Osteoblast (primary cell): ENCODE measurements at regions not wholly inside any gene's neighbourhood (a gene's known extent, or its start where the extent isn't known, plus 50 kb on each side); places are given as distances from the start of the nearest gene placed in this dataset.

Experiments
- DNase-seq: peaks from one replicate; pipeline ENCODE4 v3.0.0; 2011; ENCODE audit warnings: low spot score, mixed read lengths; ENCODE audit not compliant: insufficient read length; ENCODE audit errors: missing footprints
- H2AFZ ChIP-seq: 2 replicates; pipeline ENCODE4 v1.6.0; 2011; ENCODE audit warnings: mild to moderate bottlenecking, low read length
- H3K27ac ChIP-seq: 2 replicates; pipeline ENCODE4 v1.5.1; 2011; ENCODE audit warnings: mild to moderate bottlenecking, low read depth, low read length, moderate library complexity
- H3K27me3 ChIP-seq: 2 replicates; pipeline ENCODE4 v1.6.0; 2012; ENCODE audit warnings: mild to moderate bottlenecking, control low read depth, inconsistent platforms, low read length, moderate library complexity; ENCODE audit not compliant: insufficient read depth
- H3K36me3 ChIP-seq: 2 replicates; pipeline ENCODE4 v1.5.1; 2011; ENCODE audit warnings: mild to moderate bottlenecking, low read length, control low read depth, moderate library complexity; ENCODE audit not compliant: insufficient read depth
- H3K4me1 ChIP-seq: 2 replicates; pipeline ENCODE4 v1.5.1; 2011; ENCODE audit warnings: mild to moderate bottlenecking, low read length, control low read depth, moderate library complexity; ENCODE audit not compliant: insufficient read depth
- H3K4me2 ChIP-seq: 2 replicates; pipeline ENCODE4 v1.6.0; 2011; ENCODE audit warnings: mild to moderate bottlenecking, low read length; ENCODE audit not compliant: insufficient read depth
- H3K4me3 ChIP-seq: fragments of 200-600 bp; sonication (generic); 3 replicates; pipeline ENCODE4 v1.5.1; 2012; ENCODE audit warnings: mild to moderate bottlenecking, low read length, inconsistent platforms; ENCODE audit not compliant: insufficient read depth
- H3K79me2 ChIP-seq: 2 replicates; pipeline ENCODE4 v1.6.0; 2012; ENCODE audit warnings: mild to moderate bottlenecking, low read length, control low read depth, inconsistent platforms; ENCODE audit not compliant: insufficient read depth
- H3K9me3 ChIP-seq: 2 replicates; pipeline ENCODE4 v1.5.1; 2011; ENCODE audit warnings: low read depth, low read length, control low read depth
- H4K20me1 ChIP-seq: 2 replicates; pipeline ENCODE4 v1.6.0; 2012; ENCODE audit warnings: mild to moderate bottlenecking, low read length, control low read depth; ENCODE audit not compliant: insufficient read depth
- TF ChIP-seq, protein P1 (sequence below): IDR thresholded peaks from 2 replicates; pipeline ENCODE4 v1.5.1; 2011; ENCODE audit warnings: mild to moderate bottlenecking, low read depth, low read length, moderate library complexity; ENCODE audit errors: extremely low read depth

DNA sequence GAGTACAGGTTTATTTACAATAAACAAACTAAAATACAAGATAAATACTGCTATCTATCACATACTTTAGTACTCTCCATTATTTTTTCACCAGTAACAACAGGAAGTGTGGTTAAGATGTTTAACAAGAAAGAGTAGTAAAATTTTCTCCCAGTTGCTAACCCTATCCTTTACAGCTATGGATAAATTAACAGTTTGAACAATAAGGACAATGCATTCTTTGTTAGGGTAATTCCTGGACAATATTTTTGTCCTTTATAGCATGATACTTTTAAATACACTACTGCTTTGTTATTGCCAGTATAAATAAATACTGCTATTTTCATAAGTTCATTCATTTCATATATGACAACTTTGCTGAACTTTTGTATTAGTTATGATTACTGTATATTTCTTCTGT lies 630.2 kb upstream of the ATXN8OS start:
- no peaks in the 10 kb centered on the region for H3K27me3 ChIP-seq
- H3K4me3 ChIP-seq, result no peak overlapping the region
- no peaks in the 10 kb centered on the region for H3K9me3 ChIP-seq
- no peaks in the 10 kb centered on the region for H3K36me3 ChIP-seq
- no peaks in the 10 kb centered on the region for H4K20me1 ChIP-seq
- no peak for DNase-seq
- no peak overlapping the region for H3K4me2 ChIP-seq
- H3K79me2 ChIP-seq, result no peaks in the 10 kb centered on the region
- no peak overlapping the region for H2AFZ ChIP-seq
- no peaks in the 10 kb centered on the region for H3K4me1 ChIP-seq
- no peak overlapping the region for H3K27ac ChIP-seq
- TF ChIP-seq, protein P1, sequence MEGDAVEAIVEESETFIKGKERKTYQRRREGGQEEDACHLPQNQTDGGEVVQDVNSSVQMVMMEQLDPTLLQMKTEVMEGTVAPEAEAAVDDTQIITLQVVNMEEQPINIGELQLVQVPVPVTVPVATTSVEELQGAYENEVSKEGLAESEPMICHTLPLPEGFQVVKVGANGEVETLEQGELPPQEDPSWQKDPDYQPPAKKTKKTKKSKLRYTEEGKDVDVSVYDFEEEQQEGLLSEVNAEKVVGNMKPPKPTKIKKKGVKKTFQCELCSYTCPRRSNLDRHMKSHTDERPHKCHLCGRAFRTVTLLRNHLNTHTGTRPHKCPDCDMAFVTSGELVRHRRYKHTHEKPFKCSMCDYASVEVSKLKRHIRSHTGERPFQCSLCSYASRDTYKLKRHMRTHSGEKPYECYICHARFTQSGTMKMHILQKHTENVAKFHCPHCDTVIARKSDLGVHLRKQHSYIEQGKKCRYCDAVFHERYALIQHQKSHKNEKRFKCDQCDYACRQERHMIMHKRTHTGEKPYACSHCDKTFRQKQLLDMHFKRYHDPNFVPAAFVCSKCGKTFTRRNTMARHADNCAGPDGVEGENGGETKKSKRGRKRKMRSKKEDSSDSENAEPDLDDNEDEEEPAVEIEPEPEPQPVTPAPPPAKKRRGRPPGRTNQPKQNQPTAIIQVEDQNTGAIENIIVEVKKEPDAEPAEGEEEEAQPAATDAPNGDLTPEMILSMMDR, result no peak

- Histone ChIP-seq H3K36me3 (no peaks in the 10 kb centered on the region), H3K79me2 (no peaks in the 10 kb centered on the region), H2AFZ (no peak overlapping the region), H3K4me1 (no peaks in the 10 kb centered on the region), H4K20me1 (no peaks in the 10 kb centered on the region), H3K27ac (no peak overlapping the region), H3K4me2 (no peak overlapping the region), H3K27me3 (no peaks in the 10 kb centered on the region), H3K9me3 (no peaks in the 10 kb centered on the region), H3K4me3 (no peak overlapping the region)
- DNase-seq, result no peak
- TF ChIP-seq, protein P1, result no peak
Observed at GRCh38 chr13:69474011-69474685, 633.5 kb upstream of the ATXN8OS start.

DNA sequence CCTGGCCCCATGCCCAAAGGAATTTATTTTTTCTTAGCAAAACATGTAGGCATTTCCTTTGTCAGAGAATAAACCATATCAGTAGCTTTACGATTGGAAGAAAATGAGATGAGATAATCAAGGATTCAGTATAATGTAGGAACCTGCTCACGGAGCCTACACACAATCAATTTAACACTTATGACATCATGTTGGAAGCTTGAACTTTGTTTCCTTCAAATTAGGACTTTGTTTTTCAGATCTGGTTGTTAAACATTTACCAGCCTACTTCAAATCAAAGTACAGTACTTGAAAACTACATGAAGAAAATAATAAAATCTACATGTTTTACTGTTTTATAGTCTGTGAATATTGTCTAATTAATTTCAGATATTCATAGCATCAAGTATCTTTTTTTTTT lies 639.0 kb upstream of the ATXN8OS start:
- H2AFZ ChIP-seq, result no peak overlapping the region
- H3K27ac ChIP-seq, result no peak overlapping the region
- TF ChIP-seq, protein P1, result no peak
- no peak overlapping the region for H3K4me3 ChIP-seq
- no peaks in the 10 kb centered on the region for H4K20me1 ChIP-seq
- DNase-seq, result no peak
- H3K4me1 ChIP-seq, result no peaks in the 10 kb centered on the region
- H3K36me3 ChIP-seq, result no peaks in the 10 kb centered on the region
- no peaks in the 10 kb centered on the region for H3K27me3 ChIP-seq
- no peaks in the 10 kb centered on the region for H3K79me2 ChIP-seq
- H3K9me3 ChIP-seq, result no peaks in the 10 kb centered on the region
- no peak overlapping the region for H3K4me2 ChIP-seq

DNA sequence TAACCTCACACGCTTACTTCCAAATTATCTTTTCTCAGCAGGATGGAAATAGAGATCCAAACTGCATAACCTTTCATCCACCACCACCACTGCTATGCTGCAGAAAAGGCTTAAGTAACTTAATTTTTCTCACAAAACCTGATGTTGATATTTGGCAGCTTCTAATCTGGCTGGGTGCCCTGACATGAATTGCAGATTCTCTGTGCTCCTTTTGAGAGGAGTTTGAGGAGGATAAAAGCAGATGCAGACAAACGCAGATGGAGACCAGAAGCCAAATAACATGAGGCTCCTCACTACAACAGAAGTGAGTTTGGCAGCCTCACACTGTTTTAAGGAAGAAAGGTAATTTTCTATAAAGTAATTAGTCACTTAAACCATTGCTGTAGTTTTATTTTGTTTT lies 646.2 kb upstream of the ATXN8OS start:
- no peak for DNase-seq
- H4K20me1 ChIP-seq, result no peaks in the 10 kb centered on the region
- no peak overlapping the region for H3K4me3 ChIP-seq
- no peaks in the 10 kb centered on the region for H3K36me3 ChIP-seq
- no peak overlapping the region for H3K4me2 ChIP-seq
- no peaks in the 10 kb centered on the region for H3K4me1 ChIP-seq
- H3K27ac ChIP-seq, result no peak overlapping the region
- TF ChIP-seq, protein P1, result no peak
- H3K9me3 ChIP-seq, result no peaks in the 10 kb centered on the region
- no peaks in the 10 kb centered on the region for H3K27me3 ChIP-seq
- H2AFZ ChIP-seq, result no peak overlapping the region
- H3K79me2 ChIP-seq, result no peaks in the 10 kb centered on the region
